ENCODE measurements at regions not wholly inside any gene's neighbourhood (a gene's known extent, or its start where the extent isn't known, plus 50 kb on each side); places are given as distances from the start of the nearest gene placed in this dataset.

DNA sequence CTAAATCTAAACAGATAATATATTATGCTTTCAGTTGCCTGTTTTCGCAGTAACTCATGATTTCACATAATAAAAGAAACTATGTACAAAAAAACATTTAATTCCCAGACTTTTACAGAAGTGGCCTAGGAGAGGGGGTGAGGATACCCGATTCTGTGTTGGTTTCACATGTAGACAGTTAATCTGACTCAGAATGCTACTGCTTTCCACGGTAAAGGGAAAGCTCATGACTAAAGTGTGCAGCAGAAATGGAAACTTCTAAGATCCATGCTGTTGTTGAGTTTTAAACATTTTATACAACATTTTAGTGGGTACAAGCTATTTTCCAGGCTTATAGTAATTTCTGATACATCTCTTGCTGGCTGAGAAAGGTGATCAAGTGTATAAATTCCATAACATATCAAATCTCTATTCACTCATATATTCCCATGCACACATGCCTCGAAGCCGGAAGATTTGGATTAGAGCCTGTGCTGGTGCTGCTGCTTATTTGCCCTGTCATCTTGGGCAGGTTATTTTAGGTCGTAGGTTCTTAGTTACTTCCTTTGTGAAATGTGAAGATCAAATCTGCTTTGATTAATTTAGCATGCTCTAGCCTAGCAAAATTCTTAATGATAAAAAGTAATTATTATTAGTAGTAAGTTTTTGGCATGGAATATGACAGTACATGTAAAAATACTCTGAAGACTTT lies 896.7 kb upstream of the MAP3K7 start:
- intact Hi-C loops (cut with micrococcal nuclease; ENCODE audit: unreplicated experiment), result no loop called here
- Histone ChIP-seq H3K27ac (no peak overlapping the region), H2AFZ (no peak overlapping the region), H3K36me3 (ENCODE audit: low read depth) (no peaks in the 10 kb centered on the region), H3K79me2 (ENCODE audit: low read depth) (no peaks in the 10 kb centered on the region), H3K9me3 (ENCODE audit: insufficient read depth, low read depth) (no peaks in the 10 kb centered on the region), H3K4me1 (replicated peaks; ENCODE audit: insufficient read depth) (no peaks in the 10 kb centered on the region), H3K9me2 (ENCODE audit: insufficient read depth) (no peaks in the 10 kb centered on the region), H3K4me2 (no peak overlapping the region), H4K20me1 (ENCODE audit: insufficient read depth) (no peaks in the 10 kb centered on the region), H3F3A (ENCODE audit: insufficient read depth, low read depth) (no peaks in the 10 kb centered on the region), H3K4me3 (no peak overlapping the region), H3K27me3 (ENCODE audit: insufficient read depth, low read depth) (no peaks in the 10 kb centered on the region)
- DNase-seq, result no peak
- BruUV-seq (replicated peaks), result no TSS peak
- no peak for TF ChIP-seq EZH2 (IDR thresholded peaks at IDR 0.05; ENCODE audit: low read depth)
- TF ChIP-seq, protein P1, sequence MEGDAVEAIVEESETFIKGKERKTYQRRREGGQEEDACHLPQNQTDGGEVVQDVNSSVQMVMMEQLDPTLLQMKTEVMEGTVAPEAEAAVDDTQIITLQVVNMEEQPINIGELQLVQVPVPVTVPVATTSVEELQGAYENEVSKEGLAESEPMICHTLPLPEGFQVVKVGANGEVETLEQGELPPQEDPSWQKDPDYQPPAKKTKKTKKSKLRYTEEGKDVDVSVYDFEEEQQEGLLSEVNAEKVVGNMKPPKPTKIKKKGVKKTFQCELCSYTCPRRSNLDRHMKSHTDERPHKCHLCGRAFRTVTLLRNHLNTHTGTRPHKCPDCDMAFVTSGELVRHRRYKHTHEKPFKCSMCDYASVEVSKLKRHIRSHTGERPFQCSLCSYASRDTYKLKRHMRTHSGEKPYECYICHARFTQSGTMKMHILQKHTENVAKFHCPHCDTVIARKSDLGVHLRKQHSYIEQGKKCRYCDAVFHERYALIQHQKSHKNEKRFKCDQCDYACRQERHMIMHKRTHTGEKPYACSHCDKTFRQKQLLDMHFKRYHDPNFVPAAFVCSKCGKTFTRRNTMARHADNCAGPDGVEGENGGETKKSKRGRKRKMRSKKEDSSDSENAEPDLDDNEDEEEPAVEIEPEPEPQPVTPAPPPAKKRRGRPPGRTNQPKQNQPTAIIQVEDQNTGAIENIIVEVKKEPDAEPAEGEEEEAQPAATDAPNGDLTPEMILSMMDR (conservative IDR thresholded peaks at IDR 0.05), result no peak
- POLR2A ChIA-PET (ENCODE audit: unreplicated experiment), result interaction anchor here (0.7 kb wide), 1 partner anchor 515 kb away, joined by 3 read pairs; no protein-coding TSS in a partner anchor
- CTCF ChIA-PET, result no interaction called here

DNA sequence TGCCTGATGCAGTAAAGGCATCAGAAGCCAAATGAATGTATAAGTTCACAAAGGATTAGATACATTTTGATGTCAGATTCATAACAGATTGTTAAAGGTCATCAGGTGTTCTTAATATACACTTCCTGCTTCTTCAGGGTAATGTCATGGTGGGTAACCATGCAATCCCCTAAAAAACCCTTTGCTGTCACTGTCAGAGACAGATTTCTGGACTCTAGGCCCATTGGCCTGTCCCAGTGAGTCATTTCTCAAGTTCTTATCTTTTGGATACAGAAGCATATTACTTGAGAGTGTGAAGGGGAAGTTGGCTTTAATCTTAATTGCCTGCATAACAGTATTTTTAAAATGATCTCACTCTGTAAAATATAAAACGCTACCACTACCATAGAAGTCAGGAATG lies 895.6 kb upstream of the MAP3K7 start:
- no peaks in the 10 kb centered on the region for H4K20me1 ChIP-seq (ENCODE audit: insufficient read depth)
- TF ChIP-seq EZH2 (IDR thresholded peaks at IDR 0.05; ENCODE audit: low read depth), result no peak
- H3K4me1 ChIP-seq (replicated peaks; ENCODE audit: insufficient read depth), result no peaks in the 10 kb centered on the region
- no peaks in the 10 kb centered on the region for H3K79me2 ChIP-seq (ENCODE audit: low read depth)
- POLR2A ChIA-PET (ENCODE audit: unreplicated experiment), result no interaction called here
- no TSS peak for BruUV-seq (replicated peaks)
- intact Hi-C loops (cut with micrococcal nuclease; ENCODE audit: unreplicated experiment), result no loop called here
- no peaks in the 10 kb centered on the region for H3K9me2 ChIP-seq (ENCODE audit: insufficient read depth)
- H3K27me3 ChIP-seq (ENCODE audit: insufficient read depth, low read depth), result no peaks in the 10 kb centered on the region
- CTCF ChIA-PET, result no interaction called here
- H3K4me3 ChIP-seq, result no peak overlapping the region
- no peak overlapping the region for H2AFZ ChIP-seq
- H3K9me3 ChIP-seq (ENCODE audit: insufficient read depth, low read depth), result no peaks in the 10 kb centered on the region
- H3K27ac ChIP-seq, result no peak overlapping the region
- DNase-seq, result no peak
- no peaks in the 10 kb centered on the region for H3K36me3 ChIP-seq (ENCODE audit: low read depth)
- no peaks in the 10 kb centered on the region for H3F3A ChIP-seq (ENCODE audit: insufficient read depth, low read depth)
- no peak overlapping the region for H3K4me2 ChIP-seq

DNA sequence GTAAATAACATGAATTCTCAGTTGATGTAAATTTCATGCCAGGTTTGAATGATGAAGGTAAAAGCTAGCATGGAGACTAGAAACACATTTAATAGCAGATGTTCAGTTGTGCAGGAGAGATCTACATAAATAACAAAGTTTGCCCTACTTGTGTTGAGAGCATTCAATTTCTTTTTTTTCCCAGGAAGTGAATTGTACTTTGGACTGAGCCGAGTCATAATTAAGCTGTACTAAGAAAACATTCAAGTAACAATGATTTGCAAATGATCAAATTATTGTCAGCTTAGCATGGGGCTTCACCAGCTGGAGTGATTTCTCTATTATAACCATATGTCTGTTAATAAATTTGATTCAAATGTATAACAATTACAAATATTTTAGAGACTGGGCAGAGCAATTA lies 893.5 kb upstream of the MAP3K7 start:
- H3F3A ChIP-seq (ENCODE audit: insufficient read depth, low read depth), result no peaks in the 10 kb centered on the region
- TF ChIP-seq, protein P1 (conservative IDR thresholded peaks at IDR 0.05), result no peak
- TF ChIP-seq EZH2 (IDR thresholded peaks at IDR 0.05; ENCODE audit: low read depth), result no peak
- no peak overlapping the region for H3K27ac ChIP-seq
- no peak overlapping the region for H3K4me2 ChIP-seq
- H3K4me3 ChIP-seq, result no peak overlapping the region
- DNase-seq, result no peak
- H3K4me1 ChIP-seq (replicated peaks; ENCODE audit: insufficient read depth), result no peaks in the 10 kb centered on the region
- no peaks in the 10 kb centered on the region for H3K9me2 ChIP-seq (ENCODE audit: insufficient read depth)
- no peaks in the 10 kb centered on the region for H3K9me3 ChIP-seq (ENCODE audit: insufficient read depth, low read depth)
- H3K27me3 ChIP-seq (ENCODE audit: insufficient read depth, low read depth), result no peaks in the 10 kb centered on the region
- H3K36me3 ChIP-seq (ENCODE audit: low read depth), result no peaks in the 10 kb centered on the region
- CTCF ChIA-PET, result no interaction called here
- BruUV-seq (replicated peaks), result no TSS peak
- POLR2A ChIA-PET (ENCODE audit: unreplicated experiment), result no interaction called here
- no peak overlapping the region for H2AFZ ChIP-seq
- no peaks in the 10 kb centered on the region for H3K79me2 ChIP-seq (ENCODE audit: low read depth)
- intact Hi-C loops (cut with micrococcal nuclease; ENCODE audit: unreplicated experiment), result no loop called here
- H4K20me1 ChIP-seq (ENCODE audit: insufficient read depth), result no peaks in the 10 kb centered on the region

DNA sequence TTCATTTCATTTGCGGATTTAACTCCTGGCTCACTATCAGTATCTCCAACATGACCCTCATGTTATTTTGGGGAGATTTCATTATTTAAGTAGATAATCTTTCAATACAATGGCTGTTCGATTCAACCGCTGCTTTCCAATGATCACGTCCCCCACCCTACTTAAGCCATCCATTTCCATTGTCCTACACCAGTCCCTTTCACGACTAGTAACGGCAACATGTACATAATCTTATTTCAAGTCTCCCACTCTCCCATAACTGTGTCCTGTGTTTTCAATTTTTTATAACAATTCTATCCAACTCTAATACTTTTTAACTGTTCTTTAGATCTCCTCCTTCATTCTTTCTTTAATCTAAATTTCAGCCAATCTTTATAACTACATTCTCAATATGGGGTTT lies 890.8 kb upstream of the MAP3K7 start:
- H3K4me2 ChIP-seq, result no peak overlapping the region
- H3K79me2 ChIP-seq (ENCODE audit: low read depth), result no peaks in the 10 kb centered on the region
- no TSS peak for BruUV-seq (replicated peaks)
- no peak overlapping the region for H2AFZ ChIP-seq
- no peaks in the 10 kb centered on the region for H3K4me1 ChIP-seq (replicated peaks; ENCODE audit: insufficient read depth)
- CTCF ChIA-PET, result no interaction called here
- intact Hi-C loops (cut with micrococcal nuclease; ENCODE audit: unreplicated experiment), result loop anchor here (10.0 kb wide), 2 partner anchors 227 to 397 kb away; no protein-coding TSS in a partner anchor
- H3K4me3 ChIP-seq, result no peak overlapping the region
- H3K27me3 ChIP-seq (ENCODE audit: insufficient read depth, low read depth), result no peaks in the 10 kb centered on the region
- H3K36me3 ChIP-seq (ENCODE audit: low read depth), result no peaks in the 10 kb centered on the region
- TF ChIP-seq EZH2 (IDR thresholded peaks at IDR 0.05; ENCODE audit: low read depth), result no peak
- TF ChIP-seq, protein P1 (conservative IDR thresholded peaks at IDR 0.05), result no peak
- POLR2A ChIA-PET (ENCODE audit: unreplicated experiment), result no interaction called here
- no peaks in the 10 kb centered on the region for H3F3A ChIP-seq (ENCODE audit: insufficient read depth, low read depth)
- H3K9me2 ChIP-seq (ENCODE audit: insufficient read depth), result no peaks in the 10 kb centered on the region
- DNase-seq, result no peak
- no peak overlapping the region for H3K27ac ChIP-seq
- no peaks in the 10 kb centered on the region for H4K20me1 ChIP-seq (ENCODE audit: insufficient read depth)
- H3K9me3 ChIP-seq (ENCODE audit: insufficient read depth, low read depth), result no peaks in the 10 kb centered on the region
